Adrenal gland (tissue), 5 donors: ENCODE measurements at regions not wholly inside any gene's neighbourhood (a gene's known extent, or its start where the extent isn't known, plus 50 kb on each side); places are given as distances from the start of the nearest gene placed in this dataset.

Experiments
- POLR2A ChIP-seq, 2 donors: fragments of 450-650 bp; IDR thresholded peaks; one replicate each; pipeline ENCODE4 v1.6.1; 2017; ENCODE audit warnings: antibody characterized with exemption in 2 of 2, mild to moderate bottlenecking in 2 of 2, moderate library complexity in 1 of 2
- TF ChIP-seq, protein P1 (sequence below), 6 experiments: fragments of 450-650 bp in 4 of 6; fragments of 200-600 bp in 2 of 6; sonication (generic) in 1 of 6; IDR thresholded peaks; 1 replicate in 5 of 6; 2 replicates in 1 of 6; pipeline versions ENCODE4 v1.5.1 to v1.8.0; 2016 to 2021; ENCODE audit warnings: antibody characterized with exemption in 6 of 6, mild to moderate bottlenecking in 2 of 6, moderate library complexity in 1 of 6
- donor health status: DM: no; HTN: no; CAD: no.

DNA sequence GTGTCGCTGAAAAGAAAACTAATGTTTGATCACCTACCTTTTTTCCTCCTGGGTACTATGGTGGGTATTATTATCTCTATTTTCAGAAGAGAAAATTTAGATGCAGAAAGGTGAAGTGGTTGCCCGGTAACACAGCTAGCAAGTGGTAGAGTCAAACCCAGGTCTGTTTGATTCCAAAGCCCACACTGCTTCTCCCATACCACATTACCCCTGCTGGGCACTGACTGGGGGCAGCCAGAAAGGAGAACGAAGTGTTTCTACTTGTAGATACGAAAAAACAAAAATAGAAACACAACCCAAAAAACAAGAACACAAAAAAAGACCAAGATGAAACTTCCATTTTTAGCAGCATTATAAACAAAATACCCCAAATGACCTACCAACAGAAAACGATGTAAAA is 142.2 kb downstream of the SLC41A2 start:
- TF ChIP-seq, protein P1, sequence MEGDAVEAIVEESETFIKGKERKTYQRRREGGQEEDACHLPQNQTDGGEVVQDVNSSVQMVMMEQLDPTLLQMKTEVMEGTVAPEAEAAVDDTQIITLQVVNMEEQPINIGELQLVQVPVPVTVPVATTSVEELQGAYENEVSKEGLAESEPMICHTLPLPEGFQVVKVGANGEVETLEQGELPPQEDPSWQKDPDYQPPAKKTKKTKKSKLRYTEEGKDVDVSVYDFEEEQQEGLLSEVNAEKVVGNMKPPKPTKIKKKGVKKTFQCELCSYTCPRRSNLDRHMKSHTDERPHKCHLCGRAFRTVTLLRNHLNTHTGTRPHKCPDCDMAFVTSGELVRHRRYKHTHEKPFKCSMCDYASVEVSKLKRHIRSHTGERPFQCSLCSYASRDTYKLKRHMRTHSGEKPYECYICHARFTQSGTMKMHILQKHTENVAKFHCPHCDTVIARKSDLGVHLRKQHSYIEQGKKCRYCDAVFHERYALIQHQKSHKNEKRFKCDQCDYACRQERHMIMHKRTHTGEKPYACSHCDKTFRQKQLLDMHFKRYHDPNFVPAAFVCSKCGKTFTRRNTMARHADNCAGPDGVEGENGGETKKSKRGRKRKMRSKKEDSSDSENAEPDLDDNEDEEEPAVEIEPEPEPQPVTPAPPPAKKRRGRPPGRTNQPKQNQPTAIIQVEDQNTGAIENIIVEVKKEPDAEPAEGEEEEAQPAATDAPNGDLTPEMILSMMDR (IDR thresholded peaks at IDR 0.05) = no peak
- TF ChIP-seq POLR2A (IDR thresholded peaks at IDR 0.05) = no peak
